Endothelial cell of umbilical vein (primary cell): ENCODE measurements at regions not wholly inside any gene's neighbourhood (a gene's known extent, or its start where the extent isn't known, plus 50 kb on each side); places are given as distances from the start of the nearest gene placed in this dataset.

Source experiments
- BruUV-seq: library from RNA; stranded (reverse); fragments of 400-500 nt; replicated peaks from 2 replicates; lab custom pipeline; 2021; lab: Mats Ljungman, UMichigan
- CTCF ChIA-PET: fragments of 300-600, 350-600 bp; sonication (Branson Sonifier 250); formaldehyde crosslinking; loops from one replicate; lab custom pipeline; 2021; ENCODE audit warnings: antibody characterized with exemption, inconsistent platforms; lab: Charles Lee
- POLR2A ChIA-PET: fragments of 300-600, 350-600 bp; sonication (Branson Sonifier 250); formaldehyde crosslinking; loops from one replicate; lab custom pipeline; 2021; ENCODE audit warnings: antibody characterized with exemption, inconsistent platforms; lab: Charles Lee
- DNase-seq: peaks from one replicate; pipeline ENCODE4 v3.0.0-alpha.2; 2011; ENCODE audit warnings: low read depth, low spot score
- FAIRE-seq: peaks from 2 replicates; lab custom pipeline; 2011; peaks lifted over from hg19 to GRCh38; lab: Jason Lieb, UNC
- H2AFZ ChIP-seq: 2 replicates; pipeline ENCODE4 v1.6.0; 2012; ENCODE audit warnings: low read depth, low read length, control low read depth, inconsistent platforms
- H3K27ac ChIP-seq: 2 replicates; pipeline ENCODE4 v1.5.1; 2011; ENCODE audit warnings: low read depth, mild to moderate bottlenecking, control low read depth, low read length, moderate library complexity; ENCODE audit not compliant: insufficient read depth
- H3K27me3 ChIP-seq, 2 experiments: 2 replicates each; pipeline versions ENCODE4 v1.6.0 to v1.6.1; 2011; ENCODE audit warnings: low read length in 2 of 2, mixed read lengths in 1 of 2; ENCODE audit not compliant: control insufficient read depth in 2 of 2, insufficient read depth in 2 of 2
- H3K36me3 ChIP-seq, 2 experiments: 2 replicates in 1 of 2; 3 replicates in 1 of 2; pipeline ENCODE4 v1.5.1; 2011; ENCODE audit warnings: low read length in 2 of 2, mild to moderate bottlenecking in 1 of 2, moderate library complexity in 1 of 2; ENCODE audit not compliant: control insufficient read depth in 2 of 2, insufficient read depth in 2 of 2; ENCODE audit errors: extremely low read depth in 1 of 2
- H3K4me1 ChIP-seq: 3 replicates; pipeline ENCODE4 v1.5.1; 2011; ENCODE audit warnings: mild to moderate bottlenecking, low read length; ENCODE audit not compliant: control insufficient read depth, insufficient read depth; ENCODE audit errors: extremely low read depth
- H3K4me2 ChIP-seq: 2 replicates; pipeline ENCODE4 v1.6.1; 2011; ENCODE audit warnings: low read length, control low read depth, mixed read lengths; ENCODE audit not compliant: insufficient read depth
- H3K4me3 ChIP-seq, 3 experiments: fragments of 200-600 bp in 1 of 3; sonication (generic), shearing (Covaris generic) in 1 of 3; replicated peaks in 1 of 3; 2 replicates each; pipeline ENCODE4 v1.5.1; 2011 to 2016; ENCODE audit warnings: control low read depth in 3 of 3, low read length in 3 of 3, mild to moderate bottlenecking in 2 of 3, inconsistent platforms in 1 of 3, low read depth in 1 of 3, moderate library complexity in 1 of 3; ENCODE audit not compliant: insufficient read depth in 1 of 3
- H3K79me2 ChIP-seq: 2 replicates; pipeline ENCODE4 v1.6.0; 2012; ENCODE audit warnings: low read length, inconsistent platforms; ENCODE audit not compliant: control insufficient read depth, insufficient read depth
- H3K9ac ChIP-seq: replicated peaks from 2 replicates; pipeline ENCODE3; 2011; ENCODE audit warnings: low read length, control low read depth; ENCODE audit not compliant: insufficient read depth; ENCODE audit errors: extremely low read depth
- H3K9me1 ChIP-seq: replicated peaks from 3 replicates; pipeline ENCODE4 v1.6.0; 2011; ENCODE audit warnings: mild to moderate bottlenecking, low read length; ENCODE audit not compliant: control insufficient read depth, insufficient read depth; ENCODE audit errors: extremely low read depth
- H3K9me3 ChIP-seq: replicated peaks from 2 replicates; pipeline ENCODE4 v1.5.1; 2012; ENCODE audit warnings: low read length, inconsistent platforms; ENCODE audit not compliant: control insufficient read depth, insufficient read depth
- H4K20me1 ChIP-seq: replicated peaks from 2 replicates; pipeline ENCODE3; 2011; ENCODE audit warnings: mild to moderate bottlenecking, low read length; ENCODE audit not compliant: control insufficient read depth, insufficient read depth; ENCODE audit errors: extremely low read depth
- EZH2 ChIP-seq: IDR thresholded peaks from 2 replicates; pipeline ENCODE4 v1.6.1; 2012; ENCODE audit warnings: borderline replicate concordance, low read depth, mild to moderate bottlenecking, moderate library complexity, low read length, inconsistent platforms; ENCODE audit not compliant: severe bottlenecking
- GATA2 ChIP-seq: IDR thresholded peaks from 2 replicates; pipeline ENCODE4 v1.7.0; 2011; ENCODE audit warnings: low read depth, mild to moderate bottlenecking, moderate library complexity, mixed read lengths, low read length; ENCODE audit not compliant: insufficient read length, insufficient read depth
- MYC ChIP-seq: IDR thresholded peaks from one replicate; pipeline ENCODE4 v1.6.1; 2011; ENCODE audit warnings: mild to moderate bottlenecking, low read depth, low read length
- dilution Hi-C: fragments of 300-500 bp; cut with MboI; formaldehyde crosslinking; loops from one replicate; pipeline ENCODE4 v1.15.0; 2019; ENCODE audit warnings: low sequenced_read_pairs; ENCODE audit not compliant: extremely low pct_ligation_motif_present
- intact Hi-C: fragments of 100-400 bp; cut with micrococcal nuclease; formaldehyde crosslinking; loops from one replicate; pipeline ENCODE4 v1.10.0; 2022
- TF ChIP-seq, protein P1 (sequence below), 2 donors: IDR thresholded peaks; 1 replicate in 1 of 2; 2 replicates in 1 of 2; pipeline ENCODE4 v1.5.1; 2011; ENCODE audit warnings: low read length in 2 of 2, mild to moderate bottlenecking in 2 of 2, moderate library complexity in 2 of 2, control low read depth in 1 of 2, inconsistent platforms in 1 of 2, low read depth in 1 of 2; ENCODE audit not compliant: insufficient read depth in 1 of 2; ENCODE audit errors: extremely low read depth in 1 of 2

DNA sequence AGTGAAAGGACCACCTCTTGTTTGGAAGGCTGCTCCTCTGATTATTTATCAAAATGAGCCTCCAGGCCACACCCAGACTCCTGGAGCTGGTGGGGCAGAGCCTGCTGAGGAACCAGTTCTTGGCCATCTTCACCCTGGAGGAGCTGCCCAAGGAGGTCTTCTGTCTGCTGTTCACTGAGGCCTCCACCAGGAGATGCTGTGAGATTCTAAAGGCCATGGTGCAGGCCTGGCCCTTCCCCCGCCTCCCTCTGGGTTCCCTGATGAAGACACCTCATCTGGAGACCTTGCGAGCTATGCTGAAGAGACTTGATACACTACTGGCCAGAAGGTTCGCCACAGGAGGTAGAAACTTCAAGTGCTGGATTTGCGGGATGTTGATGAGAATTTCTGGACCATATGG lies 61.7 kb upstream of the GJA8 start:
- ChIA-PET CTCF (interaction anchor here (0.9 to 2.7 kb wide), 11 partner anchors 8 to 138 kb away, joined by 3 to 32 read pairs (median 5); no protein-coding TSS in a partner anchor), POLR2A (no interaction called here)
- FAIRE-seq: no peak
- Histone ChIP-seq H2AFZ (no peak overlapping the region), H3K4me1 (no peaks in the 10 kb centered on the region), H3K36me3 (no peaks in the 10 kb centered on the region), H3K27ac (no peak overlapping the region), H3K9me1 (no peaks in the 10 kb centered on the region), H3K9ac (no peak overlapping the region), H3K79me2 (no peaks in the 10 kb centered on the region), H3K9me3 (no peaks in the 10 kb centered on the region), H4K20me1 (no peaks in the 10 kb centered on the region), H3K27me3 (no peaks in the 10 kb centered on the region), H3K4me3 (no peak overlapping the region), H3K4me2 (no peak overlapping the region)
- dilution Hi-C loops: no loop called here
- intact Hi-C loops: loop anchor here (1.0 kb wide), 1 partner anchor 49 kb away; no protein-coding TSS in a partner anchor
- DNase-seq: peak; percentile 11
- TF ChIP-seq GATA2: no peak
- TF ChIP-seq, protein P1, sequence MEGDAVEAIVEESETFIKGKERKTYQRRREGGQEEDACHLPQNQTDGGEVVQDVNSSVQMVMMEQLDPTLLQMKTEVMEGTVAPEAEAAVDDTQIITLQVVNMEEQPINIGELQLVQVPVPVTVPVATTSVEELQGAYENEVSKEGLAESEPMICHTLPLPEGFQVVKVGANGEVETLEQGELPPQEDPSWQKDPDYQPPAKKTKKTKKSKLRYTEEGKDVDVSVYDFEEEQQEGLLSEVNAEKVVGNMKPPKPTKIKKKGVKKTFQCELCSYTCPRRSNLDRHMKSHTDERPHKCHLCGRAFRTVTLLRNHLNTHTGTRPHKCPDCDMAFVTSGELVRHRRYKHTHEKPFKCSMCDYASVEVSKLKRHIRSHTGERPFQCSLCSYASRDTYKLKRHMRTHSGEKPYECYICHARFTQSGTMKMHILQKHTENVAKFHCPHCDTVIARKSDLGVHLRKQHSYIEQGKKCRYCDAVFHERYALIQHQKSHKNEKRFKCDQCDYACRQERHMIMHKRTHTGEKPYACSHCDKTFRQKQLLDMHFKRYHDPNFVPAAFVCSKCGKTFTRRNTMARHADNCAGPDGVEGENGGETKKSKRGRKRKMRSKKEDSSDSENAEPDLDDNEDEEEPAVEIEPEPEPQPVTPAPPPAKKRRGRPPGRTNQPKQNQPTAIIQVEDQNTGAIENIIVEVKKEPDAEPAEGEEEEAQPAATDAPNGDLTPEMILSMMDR (IDR thresholded peaks at IDR 0.05; ENCODE audit: extremely low read depth in 1 of 2, insufficient read depth in 1 of 2, low read depth in 1 of 2, low read length in 2 of 2): peak; percentile 25 to 45
- no TSS peak for BruUV-seq

DNA sequence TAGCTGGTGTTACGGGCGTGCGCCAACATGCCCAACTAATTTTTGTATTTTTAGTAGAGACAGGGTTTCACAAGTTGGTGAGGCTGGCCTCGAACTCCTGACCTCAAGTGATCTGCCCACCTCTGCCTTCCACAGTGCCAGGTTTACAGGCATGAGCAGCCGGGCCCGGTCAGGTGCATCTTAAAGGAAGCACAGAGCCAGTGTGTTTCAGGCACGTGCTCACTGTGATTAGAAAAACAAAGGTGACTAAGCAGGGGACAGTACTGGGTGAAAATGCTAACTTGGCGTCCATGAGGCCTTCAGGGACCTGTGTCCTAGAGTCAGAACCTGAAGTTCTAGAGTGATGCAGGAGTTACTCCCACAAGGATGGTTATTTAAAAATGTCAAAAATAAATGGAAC lies 60.0 kb upstream of the GJA8 start:
- H4K20me1 ChIP-seq: no peaks in the 10 kb centered on the region
- no peaks in the 10 kb centered on the region for H3K36me3 ChIP-seq
- no peak overlapping the region for H3K27ac ChIP-seq
- H3K27me3 ChIP-seq: no peaks in the 10 kb centered on the region
- H3K79me2 ChIP-seq: no peaks in the 10 kb centered on the region
- H3K4me2 ChIP-seq: no peak overlapping the region
- H3K4me1 ChIP-seq: no peaks in the 10 kb centered on the region
- H3K9me1 ChIP-seq: no peaks in the 10 kb centered on the region
- no peak overlapping the region for H2AFZ ChIP-seq
- intact Hi-C loops: no loop called here
- no peak for TF ChIP-seq EZH2
- TF ChIP-seq MYC: no peak
- no peak for FAIRE-seq
- H3K9me3 ChIP-seq: no peaks in the 10 kb centered on the region
- BruUV-seq: no TSS peak
- ChIA-PET CTCF (interaction anchor here (2.6 kb wide), 1 partner anchor 50 kb away, joined by 11 read pairs; no protein-coding TSS in a partner anchor), POLR2A (no interaction called here)
- no peak overlapping the region for H3K9ac ChIP-seq
- DNase-seq: no peak
- dilution Hi-C loops: no loop called here
- H3K4me3 ChIP-seq: no peak overlapping the region
